ENCODE measurements at regions not wholly inside any gene's neighbourhood (a gene's known extent, or its start where the extent isn't known, plus 50 kb on each side); places are given as distances from the start of the nearest gene placed in this dataset.

DNA sequence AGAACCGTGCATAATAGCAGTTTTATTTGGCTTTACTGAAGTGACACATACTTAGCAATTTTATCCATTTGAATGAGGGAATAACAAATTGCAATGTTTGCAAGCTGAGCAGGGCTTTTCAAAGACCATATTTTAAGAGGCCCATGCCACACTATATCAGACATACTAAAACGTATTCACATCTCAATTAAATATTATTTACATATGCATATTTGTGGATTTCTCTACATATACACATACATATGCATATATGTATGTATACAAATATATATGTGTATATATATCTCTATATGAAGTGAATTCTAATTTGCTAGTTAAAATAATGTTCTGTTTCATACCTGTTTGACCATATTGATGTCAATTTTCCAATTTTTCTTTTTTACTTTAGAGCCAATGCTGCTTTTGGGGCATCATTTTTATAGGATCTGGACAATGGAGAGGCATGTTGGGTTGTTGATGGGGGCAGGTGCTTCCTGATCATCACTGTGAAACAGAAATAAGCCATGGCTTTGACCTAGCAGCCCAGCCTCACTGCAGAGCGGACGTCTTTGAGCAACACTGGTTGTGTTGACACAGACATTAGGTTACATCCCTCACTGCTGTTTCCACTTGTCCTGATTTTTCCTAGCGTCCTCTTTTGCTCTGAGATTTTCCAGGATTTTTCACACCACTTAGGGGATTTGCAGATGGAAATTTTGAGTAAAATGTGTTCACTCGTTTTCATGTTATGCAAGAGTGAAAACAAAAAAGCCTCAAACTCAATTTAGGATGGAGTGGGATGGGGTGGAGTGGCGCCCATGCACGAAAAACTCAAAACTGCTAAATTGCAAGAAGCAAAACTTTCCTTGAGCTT is 56.9 kb downstream of the RDH14 start:
- TF ChIP-seq GATA3 (IDR thresholded peaks at IDR 0.05; ENCODE audit: low read depth, low read length) (no peak), GATA2 (IDR thresholded peaks at IDR 0.05; ENCODE audit: low read depth, low read length) (no peak)

- TF ChIP-seq GATA2 (IDR thresholded peaks at IDR 0.05; ENCODE audit: low read depth, low read length) (no peak), GATA3 (IDR thresholded peaks at IDR 0.05; ENCODE audit: low read depth, low read length) (no peak)
These were observed 58.3 kb downstream of the RDH14 start for GRCh38 chr2:18502142-18502541.

DNA sequence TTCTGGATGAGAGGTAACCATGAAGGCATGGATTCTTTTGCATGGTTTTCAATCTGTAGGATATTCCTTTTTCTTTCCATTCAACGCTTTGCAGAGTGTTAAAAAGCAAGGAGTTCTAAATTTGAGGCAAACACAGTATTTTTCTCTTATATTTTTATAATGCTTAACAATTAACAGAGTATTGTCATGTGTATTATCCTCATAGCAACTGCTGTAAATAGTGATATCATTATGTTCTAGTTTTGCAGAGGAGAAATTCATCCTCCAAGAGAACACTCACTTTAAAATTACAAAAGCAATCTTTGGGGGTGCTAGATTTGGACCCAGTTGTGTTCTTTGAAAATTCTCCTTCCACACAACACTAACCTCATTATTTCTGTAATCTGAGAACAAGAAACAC is 58.7 kb downstream of the RDH14 start:
- TF ChIP-seq GATA3 (IDR thresholded peaks at IDR 0.05; ENCODE audit: low read depth, low read length) (no peak), GATA2 (IDR thresholded peaks at IDR 0.05; ENCODE audit: low read depth, low read length) (no peak)

DNA sequence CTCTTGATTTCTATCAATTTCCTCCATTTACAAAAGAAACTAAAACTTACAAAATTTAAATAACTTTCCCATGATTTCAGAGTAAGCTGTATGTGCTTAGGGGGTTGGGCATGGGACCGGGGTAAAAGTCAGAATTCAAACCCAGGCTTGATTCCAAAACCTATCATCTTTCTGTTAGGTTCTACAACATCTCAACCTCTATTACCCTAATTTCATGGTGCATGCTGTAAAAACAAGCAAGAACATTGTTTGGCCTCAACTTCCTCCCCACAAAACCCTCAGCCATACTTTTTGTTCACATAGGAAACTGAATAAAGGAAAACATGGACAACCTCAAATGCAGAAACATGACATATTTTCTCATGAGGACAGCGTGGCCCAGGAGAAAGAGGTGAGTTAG is 59.3 kb downstream of the RDH14 start:
- no peak for TF ChIP-seq GATA3 (IDR thresholded peaks at IDR 0.05; ENCODE audit: low read depth, low read length)
- TF ChIP-seq GATA2 (IDR thresholded peaks at IDR 0.05; ENCODE audit: low read depth, low read length) = no peak

DNA sequence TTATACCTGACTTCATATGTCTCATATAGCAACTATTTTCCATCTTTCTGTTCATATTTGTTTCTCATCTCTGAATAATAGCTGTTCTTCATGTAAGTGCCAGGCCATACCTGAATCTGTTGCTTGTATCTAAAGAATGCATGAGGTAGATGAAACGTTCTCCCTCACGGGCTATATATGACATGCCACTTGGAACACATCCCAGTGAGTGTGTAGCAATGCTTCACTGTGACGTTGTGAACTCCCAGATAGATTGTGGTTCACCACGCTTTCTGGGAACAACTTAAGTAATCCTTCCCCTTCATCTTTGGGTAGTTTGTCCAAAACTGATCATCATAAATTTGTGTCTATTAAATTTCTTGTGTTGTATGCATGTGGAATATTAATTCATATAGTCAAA is 60.1 kb downstream of the RDH14 start:
- no peak for TF ChIP-seq GATA2 (IDR thresholded peaks at IDR 0.05; ENCODE audit: low read depth, low read length)
- TF ChIP-seq GATA3 (IDR thresholded peaks at IDR 0.05; ENCODE audit: low read depth, low read length) = no peak

- TF ChIP-seq GATA3 (IDR thresholded peaks at IDR 0.05; ENCODE audit: low read depth, low read length) = no peak
- no peak for TF ChIP-seq GATA2 (IDR thresholded peaks at IDR 0.05; ENCODE audit: low read depth, low read length)
These were observed 61.9 kb downstream of the RDH14 start for GRCh38 chr2:18498531-18498930.

GRCh38 chr2:18496516-18496915 is 63.9 kb downstream of the RDH14 start:
- TF ChIP-seq GATA2 (IDR thresholded peaks at IDR 0.05; ENCODE audit: low read depth, low read length) (no peak), GATA3 (IDR thresholded peaks at IDR 0.05; ENCODE audit: low read depth, low read length) (no peak)

DNA sequence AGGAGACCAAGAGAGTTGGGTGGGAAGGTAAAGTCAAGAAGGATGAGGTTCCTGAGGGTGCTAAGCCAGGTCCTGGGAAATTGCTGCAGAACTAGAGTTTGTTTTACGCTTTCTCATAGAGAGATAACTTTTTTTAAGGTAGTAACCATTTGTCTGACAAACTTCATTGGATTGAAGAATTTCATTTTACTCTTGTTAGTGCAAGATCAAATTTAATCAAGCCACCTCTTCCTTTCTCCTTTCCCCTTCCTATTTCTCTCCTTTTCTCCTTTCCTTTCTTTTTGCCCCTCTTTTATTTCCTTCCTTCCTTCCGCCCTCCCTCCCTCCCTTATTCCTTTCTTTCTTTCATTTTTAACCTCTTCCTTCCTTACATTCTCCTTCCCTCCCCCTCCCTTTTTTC is 65.4 kb downstream of the RDH14 start:
- TF ChIP-seq GATA3 (IDR thresholded peaks at IDR 0.05; ENCODE audit: low read depth, low read length) = no peak
- no peak for TF ChIP-seq GATA2 (IDR thresholded peaks at IDR 0.05; ENCODE audit: low read depth, low read length)

DNA sequence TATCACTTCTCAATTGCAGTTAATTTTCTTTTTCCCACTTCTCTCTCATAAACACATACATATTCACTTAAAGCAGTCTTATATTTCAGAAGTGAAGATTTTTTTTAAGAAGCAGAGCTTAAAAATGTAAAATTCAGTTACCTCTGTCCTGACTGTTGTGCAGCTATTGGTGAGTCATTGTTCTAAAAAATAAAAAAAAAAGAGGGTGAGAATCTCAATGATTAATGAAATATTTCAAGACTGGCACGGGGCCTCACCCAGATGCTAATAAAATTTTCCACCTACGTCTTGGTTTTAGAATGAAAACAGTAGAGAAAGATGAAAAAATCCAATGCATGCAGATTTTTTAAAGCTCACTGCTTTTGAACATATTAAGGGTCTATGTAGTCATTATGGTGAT is 67.7 kb downstream of the RDH14 start:
- TF ChIP-seq GATA3 (IDR thresholded peaks at IDR 0.05; ENCODE audit: low read depth, low read length) = no peak
- no peak for TF ChIP-seq GATA2 (IDR thresholded peaks at IDR 0.05; ENCODE audit: low read depth, low read length)

DNA sequence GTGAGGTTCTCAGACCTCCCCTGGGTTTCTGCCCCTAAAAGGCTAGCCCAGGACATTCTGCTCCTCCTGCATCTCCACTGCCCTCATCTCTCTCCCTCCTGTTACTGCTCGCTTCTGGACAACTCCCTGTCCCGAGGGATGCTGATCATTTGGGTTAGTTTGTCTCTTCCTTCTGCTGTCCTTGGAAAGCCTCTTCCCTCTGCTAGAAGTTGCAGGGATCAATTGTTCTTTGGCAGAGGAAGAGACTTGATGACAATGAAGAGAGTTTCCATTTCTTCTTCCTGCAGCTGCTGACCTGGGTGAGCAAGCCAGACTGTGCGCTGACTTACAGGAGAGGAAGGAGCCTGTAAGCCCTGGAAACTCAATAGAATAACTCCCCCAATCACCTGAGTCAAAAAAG is 68.9 kb downstream of the RDH14 start:
- no peak for TF ChIP-seq GATA2 (IDR thresholded peaks at IDR 0.05; ENCODE audit: low read depth, low read length)
- TF ChIP-seq GATA3 (IDR thresholded peaks at IDR 0.05; ENCODE audit: low read depth, low read length) = no peak

DNA sequence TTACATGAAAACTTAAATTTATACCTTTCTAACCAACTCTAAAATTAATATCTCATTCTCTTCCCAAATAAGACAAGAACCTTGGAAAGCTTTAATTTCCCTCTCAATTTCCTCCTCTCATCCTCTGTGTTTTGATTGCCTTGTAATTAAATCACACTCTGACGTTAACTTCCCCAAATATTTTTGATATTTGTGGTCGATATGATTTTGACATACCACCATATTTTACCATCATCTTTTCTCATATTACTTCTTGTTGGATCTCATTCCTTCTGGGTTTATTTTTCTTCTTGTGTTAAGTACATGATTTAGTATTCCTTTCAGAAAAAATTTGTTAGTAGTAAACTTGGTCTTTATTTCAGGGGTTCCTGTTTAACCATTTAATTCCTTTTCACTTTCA is 69.6 kb downstream of the RDH14 start:
- TF ChIP-seq GATA3 (IDR thresholded peaks at IDR 0.05; ENCODE audit: low read depth, low read length) (no peak), GATA2 (IDR thresholded peaks at IDR 0.05; ENCODE audit: low read depth, low read length) (no peak)

DNA sequence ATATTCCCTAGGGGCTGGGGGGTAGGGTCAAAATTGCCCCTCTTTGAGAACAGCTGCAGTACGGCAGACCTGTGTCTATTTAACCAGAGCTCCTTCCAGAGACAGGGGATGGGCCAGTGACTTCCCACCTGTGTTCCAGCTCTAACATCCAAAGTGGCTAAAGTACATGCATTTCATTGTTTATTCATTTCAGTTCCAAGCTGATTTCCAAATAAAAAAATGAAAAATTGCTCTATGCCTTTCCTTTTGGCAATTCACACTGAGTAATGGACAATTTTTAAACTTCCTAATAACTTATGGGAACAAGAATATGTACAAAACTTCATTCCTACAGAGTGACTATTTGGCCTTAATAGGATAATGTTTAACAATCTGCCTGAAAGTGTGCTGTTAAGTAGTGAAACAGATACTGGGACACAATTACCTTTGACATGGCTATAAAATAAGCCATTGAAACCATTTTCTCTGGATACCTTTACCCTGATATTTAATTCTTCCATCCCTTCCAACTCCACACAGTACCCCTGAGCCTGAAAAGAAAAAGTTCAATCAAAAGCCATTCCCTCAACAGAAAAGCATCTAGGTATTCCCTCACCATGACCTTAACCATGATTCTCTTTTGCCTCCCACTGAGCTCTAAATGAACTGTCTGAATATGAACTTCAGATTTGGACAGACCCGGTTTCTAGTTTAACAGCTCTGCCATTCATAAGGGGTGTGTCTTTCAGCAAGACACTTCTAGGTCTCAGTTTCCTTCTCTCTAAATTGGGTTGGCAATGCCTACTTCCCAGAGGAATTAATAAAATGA is 73.1 kb downstream of the RDH14 start:
- TF ChIP-seq GATA2 (IDR thresholded peaks at IDR 0.05; ENCODE audit: low read depth, low read length) = no peak
- no peak for TF ChIP-seq GATA3 (IDR thresholded peaks at IDR 0.05; ENCODE audit: low read depth, low read length)

- no peak for TF ChIP-seq GATA2 (IDR thresholded peaks at IDR 0.05; ENCODE audit: low read depth, low read length)
- no peak for TF ChIP-seq GATA3 (IDR thresholded peaks at IDR 0.05; ENCODE audit: low read depth, low read length)
These were observed 75.8 kb downstream of the RDH14 start for GRCh38 chr2:18484625-18485024.

DNA sequence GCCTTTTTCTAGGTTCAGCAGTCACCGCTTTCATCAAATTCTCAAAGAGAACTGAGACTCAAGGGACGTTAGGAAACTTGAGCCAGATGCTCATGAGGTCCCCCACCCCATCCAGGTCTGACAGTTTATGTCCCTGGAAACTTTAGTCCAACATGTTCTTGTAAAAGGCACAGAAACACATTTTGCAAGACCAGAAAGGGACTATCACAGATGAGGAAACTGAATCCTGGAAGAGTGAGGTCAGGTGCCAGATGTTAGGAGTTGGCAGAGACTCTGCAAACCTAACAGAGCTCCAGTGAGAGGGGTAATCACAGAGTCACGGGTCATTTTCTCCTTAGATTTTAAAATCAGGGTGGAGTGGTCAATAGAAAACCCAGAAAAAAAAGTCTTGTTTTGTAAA is 76.6 kb downstream of the RDH14 start:
- no peak for TF ChIP-seq GATA3 (IDR thresholded peaks at IDR 0.05; ENCODE audit: low read depth, low read length)

- no peak for TF ChIP-seq GATA2 (IDR thresholded peaks at IDR 0.05; ENCODE audit: low read depth, low read length)
- TF ChIP-seq GATA3 (IDR thresholded peaks at IDR 0.05; ENCODE audit: low read depth, low read length) = no peak
These were observed 77.8 kb downstream of the RDH14 start for GRCh38 chr2:18482666-18483065.

Measured in SH-SY5Y (cell line).